Glomerular visceral epithelial cell (primary cell): ENCODE measurements at regions not wholly inside any gene's neighbourhood (a gene's known extent, or its start where the extent isn't known, plus 50 kb on each side); places are given as distances from the start of the nearest gene placed in this dataset.
"Not testable (repeated sequence)": the region's sequence is repeated elsewhere in the genome, so short reads cannot be mapped to it uniquely, and the experiment has no call there.

Source experiments
- DNase-seq: peaks from one replicate; pipeline ENCODE4 v3.0.0-alpha.2; 2016; ENCODE audit errors: extremely low spot score

- no peak for DNase-seq
Measured at GRCh38 chr2:72078773-72079172, 68.9 kb downstream of the CYP26B1 start.

GRCh38 chr2:72077702-72078169, 69.9 kb downstream of the CYP26B1 start:
- DNase-seq, result no peak

GRCh38 chr2:72073373-72073772, 74.3 kb downstream of the CYP26B1 start:
- DNase-seq, result not testable (repeated sequence)

- not testable (repeated sequence) for DNase-seq
Measured at GRCh38 chr2:72064197-72064596, 83.5 kb downstream of the CYP26B1 start.

GRCh38 chr2:72062336-72062735, 85.3 kb downstream of the CYP26B1 start:
- no peak for DNase-seq

GRCh38 chr2:72057308-72057707, 90.4 kb downstream of the CYP26B1 start:
- DNase-seq, result no peak

- no peak for DNase-seq
Measured at GRCh38 chr2:72051971-72052505, 95.6 kb downstream of the CYP26B1 start.

GRCh38 chr2:72051204-72051603, 96.5 kb downstream of the CYP26B1 start:
- no peak for DNase-seq

- DNase-seq, result no peak
Measured at GRCh38 chr2:72050734-72051133, 96.9 kb downstream of the CYP26B1 start.

GRCh38 chr2:72048881-72049477, 98.7 kb downstream of the CYP26B1 start:
- DNase-seq, result no peak

GRCh38 chr2:72043985-72044384, 103.7 kb downstream of the CYP26B1 start:
- DNase-seq, result no peak

- no peak for DNase-seq
Measured at GRCh38 chr2:72041638-72042111, 106.0 kb downstream of the CYP26B1 start.

GRCh38 chr2:72040629-72041571, 106.8 kb downstream of the CYP26B1 start:
- no peak for DNase-seq

- no peak for DNase-seq
Measured at GRCh38 chr2:72038524-72038923, 109.1 kb downstream of the CYP26B1 start.

- no peak for DNase-seq
Measured at GRCh38 chr2:72037261-72037666, 110.4 kb downstream of the CYP26B1 start.

GRCh38 chr2:72036595-72036994, 111.1 kb downstream of the CYP26B1 start:
- DNase-seq, result no peak

GRCh38 chr2:72036173-72036545, 111.5 kb downstream of the CYP26B1 start:
- no peak for DNase-seq

- DNase-seq, result no peak
Measured at GRCh38 chr2:72035518-72036172, 112.0 kb downstream of the CYP26B1 start.

- DNase-seq, result no peak
Measured at GRCh38 chr2:72034353-72035095, 113.1 kb downstream of the CYP26B1 start.

- no peak for DNase-seq
Measured at GRCh38 chr2:72033636-72034035, 114.0 kb downstream of the CYP26B1 start.

- DNase-seq, result no peak
Measured at GRCh38 chr2:72032481-72033041, 115.1 kb downstream of the CYP26B1 start.
